ENCODE measurements at regions not wholly inside any gene's neighbourhood (a gene's known extent, or its start where the extent isn't known, plus 50 kb on each side); places are given as distances from the start of the nearest gene placed in this dataset.

DNA sequence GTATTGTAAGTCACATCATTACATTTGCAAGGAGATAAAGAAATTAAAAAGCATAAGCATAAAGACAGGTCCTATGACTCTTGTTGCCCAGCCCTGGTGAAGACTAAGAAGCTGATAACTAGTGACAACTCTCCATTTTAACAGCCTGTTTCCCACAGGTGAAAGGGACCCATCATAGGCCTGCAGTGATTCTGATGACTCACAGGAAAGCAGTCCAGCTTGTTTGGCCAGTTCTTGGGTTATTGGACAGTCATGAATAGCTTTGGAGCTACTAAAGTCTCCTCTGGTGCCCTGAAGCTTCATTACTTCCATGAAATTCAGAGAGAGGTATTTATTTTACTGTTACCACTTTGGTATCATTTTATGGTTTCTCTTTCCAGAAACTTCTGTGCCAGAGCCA is 55.5 kb upstream of the DYRK2 start:
- DNase-seq = no peak

DNA sequence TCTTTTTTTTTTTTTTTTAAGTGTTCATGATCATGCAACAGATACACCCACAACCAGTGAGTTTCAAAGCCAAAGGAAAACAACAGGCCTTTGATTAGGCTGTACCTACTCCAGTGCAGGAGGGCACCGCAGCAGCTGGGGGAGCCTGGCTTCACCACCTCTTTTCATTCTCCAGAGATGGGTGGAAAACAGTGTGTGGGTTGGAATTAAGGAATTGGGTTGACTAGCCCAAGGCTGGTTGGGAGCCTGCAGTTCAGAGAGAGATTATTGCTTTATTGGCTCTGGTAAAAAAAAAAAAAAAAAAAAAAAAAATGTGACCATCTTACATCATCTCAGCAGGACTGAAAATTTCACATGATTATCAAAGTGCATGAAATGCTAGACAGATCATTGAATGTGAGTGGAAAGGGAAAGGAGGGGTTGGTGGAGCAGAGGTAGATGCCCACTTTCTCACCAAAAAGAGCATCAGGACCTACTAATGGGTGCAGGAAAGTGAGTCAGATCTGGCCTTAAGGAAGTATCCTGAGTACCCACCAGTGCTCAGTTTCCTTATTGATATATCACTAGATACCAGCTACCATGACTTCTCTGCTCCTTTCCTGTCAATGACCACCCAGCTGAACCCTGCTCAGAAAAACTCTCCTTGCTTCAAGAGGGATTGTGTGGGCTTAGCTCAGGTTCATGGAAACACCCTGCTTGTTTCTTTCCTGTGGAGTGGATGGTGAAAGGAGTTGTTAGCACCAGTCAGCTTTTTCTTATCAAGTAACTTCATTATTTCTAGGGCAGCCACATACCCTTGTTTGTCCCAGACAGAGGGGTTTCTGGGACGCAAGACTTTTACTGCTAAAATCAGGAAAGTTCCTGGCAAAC is 54.8 kb upstream of the DYRK2 start:
- no peak for DNase-seq

DNA sequence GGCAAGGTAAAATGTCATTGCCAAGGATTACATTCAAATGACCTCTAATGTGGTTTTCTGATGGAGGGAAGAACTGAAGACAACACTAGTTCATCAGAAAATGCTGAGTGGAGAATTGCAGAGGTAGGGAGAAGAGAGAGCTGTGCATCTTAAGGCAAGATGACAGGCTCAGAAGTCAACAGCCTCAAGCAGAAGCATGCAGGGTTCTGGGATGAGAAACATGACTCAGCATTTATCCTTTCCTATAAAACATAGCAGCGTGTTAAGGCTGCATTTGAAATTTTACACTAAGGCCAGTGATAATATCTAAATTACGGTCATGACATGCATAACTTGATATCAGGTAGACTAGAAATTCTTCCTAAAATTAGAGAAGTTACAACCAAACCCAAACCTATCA is 53.7 kb upstream of the DYRK2 start:
- DNase-seq = no peak

DNA sequence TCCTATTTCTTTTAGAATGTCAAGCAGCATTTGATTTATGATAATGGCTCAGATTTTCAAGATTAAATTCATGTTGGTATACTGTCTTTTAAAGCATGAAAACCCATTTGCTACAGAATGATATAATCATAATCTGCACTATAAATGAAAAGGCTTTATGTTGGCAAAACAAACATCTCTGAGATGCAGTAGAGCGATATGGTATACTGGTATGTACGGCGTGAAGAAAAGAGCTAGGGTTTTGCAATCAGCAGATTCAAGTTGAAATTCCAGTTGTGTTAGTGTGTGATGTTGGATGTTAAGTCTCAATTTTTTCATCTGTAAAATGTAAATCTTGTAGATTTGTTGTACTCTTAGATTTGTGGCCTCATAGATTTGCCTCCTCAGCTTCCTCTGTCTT is 53.2 kb upstream of the DYRK2 start:
- DNase-seq = no peak

DNA sequence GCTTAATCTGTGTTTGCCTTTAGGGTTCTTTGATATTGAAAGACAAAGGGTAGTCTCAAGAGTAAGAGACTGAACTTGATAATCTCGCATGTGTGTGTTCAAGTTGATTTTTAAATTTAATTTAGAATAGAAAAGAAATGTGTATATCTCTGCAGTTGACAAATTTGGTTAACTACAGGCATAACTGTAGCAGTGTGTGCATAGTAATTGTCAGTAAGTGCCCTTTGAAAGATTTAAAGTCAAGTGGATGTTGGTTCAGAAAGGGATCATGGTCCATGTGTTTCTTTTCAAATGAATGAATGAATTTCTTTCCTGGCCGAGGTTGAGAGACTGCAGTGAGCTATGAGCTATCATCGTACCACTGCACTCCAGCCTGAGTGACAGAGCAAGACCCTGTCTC is 49.9 kb upstream of the DYRK2 start:
- DNase-seq = no peak
